DMS153 (cell line): ENCODE measurements at regions not wholly inside any gene's neighbourhood (a gene's known extent, or its start where the extent isn't known, plus 50 kb on each side); places are given as distances from the start of the nearest gene placed in this dataset.

Experiments used
- DNase-seq: peaks from one replicate; lab custom pipeline; 2025; lab: John Stamatoyannopoulos, UW

GRCh38 chrX:125003746-125004446 lies 315.8 kb upstream of the TEX13C start:
- no peak for DNase-seq

- DNase-seq = peak; percentile 34
These were observed 314.9 kb upstream of the TEX13C start for GRCh38 chrX:125004799-125005198.

GRCh38 chrX:125005863-125006262 lies 313.8 kb upstream of the TEX13C start:
- DNase-seq = no peak

- no peak for DNase-seq
These were observed 313.0 kb upstream of the TEX13C start for GRCh38 chrX:125006704-125007103.

- no peak for DNase-seq
These were observed 307.1 kb upstream of the TEX13C start for GRCh38 chrX:125012585-125012984.

GRCh38 chrX:125029131-125029530 lies 290.5 kb upstream of the TEX13C start:
- no peak for DNase-seq
